HG03558 (cell line): ENCODE measurements at regions not wholly inside any gene's neighbourhood (a gene's known extent, or its start where the extent isn't known, plus 50 kb on each side); places are given as distances from the start of the nearest gene placed in this dataset.
"Not testable (repeated sequence)": the region's sequence is repeated elsewhere in the genome, so short reads cannot be mapped to it uniquely, and the experiment has no call there.

ENCODE experiments used
- ATAC-seq: cut with Tn5 transposase; IDR thresholded peaks from one replicate; pipeline ENCODE4 v1.9.1; 2021; ENCODE audit warnings: moderate number of reproducible peaks; ENCODE audit not compliant: unreplicated experiment; ENCODE audit errors: extremely low read depth

GRCh38 chr21:35818597-35818996 is 241.7 kb downstream of the SETD4 start:
- ATAC-seq, result no peak

GRCh38 chr21:35814858-35815619 is 245.3 kb downstream of the SETD4 start:
- ATAC-seq, result no peak

DNA sequence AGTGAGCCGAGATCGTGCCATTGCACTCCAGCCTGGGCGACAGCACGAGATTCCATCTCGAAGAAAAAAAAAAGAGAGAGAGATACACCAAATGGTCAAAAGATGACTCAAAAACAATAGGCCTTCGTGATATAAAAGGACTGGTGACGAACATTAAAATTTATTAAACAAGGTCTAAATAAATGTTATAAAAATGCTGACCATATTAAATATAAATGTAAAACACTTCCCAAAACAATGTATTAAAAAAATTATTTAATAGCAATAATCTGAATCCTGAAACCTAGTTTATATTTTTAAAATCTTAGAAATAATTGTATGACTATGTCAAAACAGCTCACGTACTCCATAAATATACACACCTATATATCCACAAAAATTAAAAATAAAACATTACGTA is 247.6 kb downstream of the SETD4 start:
- ATAC-seq, result no peak

DNA sequence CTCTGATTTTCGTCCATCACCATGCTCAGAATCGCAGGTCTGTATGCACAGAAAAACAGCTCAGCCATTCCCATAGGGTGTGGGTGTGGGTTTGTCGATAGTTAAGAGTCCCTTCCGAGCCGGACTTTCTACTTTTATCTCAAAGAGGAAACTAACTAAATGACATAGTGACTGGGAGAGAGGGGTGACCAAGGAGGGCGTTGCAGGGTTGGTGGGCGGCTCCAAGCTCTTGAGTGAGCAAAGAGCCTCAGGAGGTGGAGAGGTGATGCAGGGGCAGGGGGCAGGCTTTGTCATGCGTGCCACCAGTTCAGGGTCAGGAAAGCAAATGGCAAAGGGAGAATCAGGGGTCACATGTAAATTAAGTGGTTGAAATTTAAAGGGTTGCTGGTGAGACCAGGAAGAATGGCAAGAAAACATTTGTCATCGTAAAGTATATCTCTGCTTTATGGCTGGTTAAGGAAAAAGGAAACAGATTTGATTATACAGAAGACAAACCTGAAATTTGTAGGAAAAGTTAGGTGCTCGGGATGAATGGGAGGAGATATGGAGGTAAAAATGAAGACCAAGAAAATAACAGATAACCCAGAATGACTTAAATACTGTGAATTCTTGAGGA is 249.0 kb downstream of the SETD4 start:
- ATAC-seq, result no peak

DNA sequence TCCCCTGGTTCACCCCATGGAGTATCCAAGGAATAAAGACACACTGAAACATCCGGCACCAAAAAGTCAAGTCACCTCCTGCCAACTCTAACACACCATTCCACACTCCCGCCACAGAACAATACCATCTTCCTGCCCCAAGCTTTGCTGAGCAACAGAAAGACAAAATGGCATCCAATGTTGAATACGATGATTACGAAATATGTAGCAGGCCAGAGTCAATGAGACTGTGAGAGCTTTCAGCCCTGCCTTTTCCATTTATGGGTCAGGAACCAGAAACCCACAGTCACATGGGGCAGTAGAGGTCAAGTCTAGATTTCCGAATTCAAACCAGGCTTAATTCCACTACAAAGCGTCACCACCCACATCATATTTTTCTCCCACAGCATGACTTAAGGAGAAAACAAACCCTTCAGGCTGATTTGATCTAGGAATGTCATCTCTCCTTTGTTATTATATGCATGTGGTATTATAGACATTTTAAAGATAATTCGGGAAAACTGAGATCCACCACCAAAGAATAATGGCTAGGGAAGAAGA is 249.8 kb downstream of the SETD4 start:
- no peak for ATAC-seq

- no peak for ATAC-seq
Measured at GRCh38 chr21:35801391-35801790, 258.9 kb downstream of the SETD4 start.

DNA sequence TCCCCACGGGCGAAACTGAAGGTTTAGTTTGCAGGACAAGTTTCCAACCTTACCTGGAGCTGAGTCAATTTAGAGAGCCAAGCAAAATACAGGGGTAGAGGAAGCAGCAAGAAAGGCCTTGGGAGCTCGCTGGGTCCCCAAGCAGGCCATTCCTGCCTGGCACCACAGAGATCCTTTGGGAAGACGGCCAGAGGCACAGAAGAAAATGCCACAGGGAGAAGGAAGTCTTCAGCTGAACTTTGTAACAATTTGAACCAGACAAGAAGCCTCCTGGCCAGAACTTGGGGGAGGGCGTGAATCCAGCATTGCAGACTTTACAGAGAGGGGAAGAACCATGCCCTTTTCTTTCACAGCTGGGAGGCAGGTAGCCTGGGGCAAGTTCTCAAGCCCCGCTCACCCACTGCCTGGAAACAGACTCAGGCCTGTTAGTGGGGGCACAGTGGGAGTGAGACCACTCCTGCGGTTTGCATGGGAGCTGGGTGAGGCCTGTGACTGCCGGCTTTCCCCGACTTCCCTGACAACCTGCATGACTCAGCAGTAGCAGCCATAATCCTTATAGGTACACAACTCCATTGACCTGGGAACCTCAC is 259.4 kb downstream of the SETD4 start:
- ATAC-seq, result not testable (repeated sequence)

GRCh38 chr21:35796844-35797243 is 263.5 kb downstream of the SETD4 start:
- ATAC-seq, result no peak

DNA sequence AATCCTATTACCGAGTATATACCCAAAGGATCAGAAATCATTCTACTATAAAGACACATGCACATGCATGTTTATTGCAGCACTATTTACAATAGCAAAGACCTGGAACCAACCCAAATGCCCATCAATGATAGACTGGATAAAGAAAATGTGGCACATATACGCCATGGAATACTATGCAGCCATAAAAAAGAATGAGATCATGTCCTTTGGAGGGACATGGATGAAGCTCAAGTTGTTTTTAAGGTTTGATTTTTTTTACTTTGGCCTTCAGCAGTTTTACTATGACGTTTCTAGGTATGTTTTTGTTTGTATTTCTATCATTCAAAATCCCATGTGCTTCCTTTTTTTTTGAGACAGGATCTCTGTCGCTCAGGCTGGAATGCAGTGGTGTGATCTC is 265.8 kb downstream of the SETD4 start:
- not testable (repeated sequence) for ATAC-seq

DNA sequence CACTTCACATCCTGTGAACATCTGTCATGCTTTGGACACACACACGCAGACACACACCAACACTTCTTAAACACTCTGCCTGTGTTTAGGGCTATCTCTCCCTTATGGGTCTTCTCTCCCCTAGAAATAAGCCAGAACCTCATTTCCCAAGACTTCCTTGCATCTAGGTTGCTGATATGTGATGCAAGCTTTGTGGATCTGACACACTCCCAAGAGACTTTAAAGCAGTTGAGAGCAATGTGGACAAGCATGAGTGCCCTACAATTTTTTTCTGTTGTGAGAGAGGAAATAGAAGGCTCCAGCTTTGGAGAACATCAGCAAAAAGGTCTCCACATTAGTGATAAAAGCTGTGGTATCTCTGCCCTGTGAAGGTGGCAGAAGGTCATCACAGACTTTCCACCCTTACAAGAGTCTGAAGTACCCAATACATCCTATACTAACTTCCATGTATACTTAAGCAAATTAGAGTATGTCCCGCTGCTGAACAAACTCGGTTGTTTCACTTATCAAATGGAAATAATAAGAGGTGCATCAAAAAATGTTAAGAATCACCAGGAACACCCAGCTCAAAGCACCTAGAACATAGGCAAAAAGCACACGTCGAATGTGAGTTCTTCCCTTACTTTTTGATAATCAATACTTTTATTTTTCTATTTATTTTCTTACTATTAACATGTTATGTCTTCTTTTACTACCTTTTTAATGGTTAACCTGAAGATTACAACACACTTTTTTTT is 267.6 kb downstream of the SETD4 start:
- ATAC-seq, result no peak

DNA sequence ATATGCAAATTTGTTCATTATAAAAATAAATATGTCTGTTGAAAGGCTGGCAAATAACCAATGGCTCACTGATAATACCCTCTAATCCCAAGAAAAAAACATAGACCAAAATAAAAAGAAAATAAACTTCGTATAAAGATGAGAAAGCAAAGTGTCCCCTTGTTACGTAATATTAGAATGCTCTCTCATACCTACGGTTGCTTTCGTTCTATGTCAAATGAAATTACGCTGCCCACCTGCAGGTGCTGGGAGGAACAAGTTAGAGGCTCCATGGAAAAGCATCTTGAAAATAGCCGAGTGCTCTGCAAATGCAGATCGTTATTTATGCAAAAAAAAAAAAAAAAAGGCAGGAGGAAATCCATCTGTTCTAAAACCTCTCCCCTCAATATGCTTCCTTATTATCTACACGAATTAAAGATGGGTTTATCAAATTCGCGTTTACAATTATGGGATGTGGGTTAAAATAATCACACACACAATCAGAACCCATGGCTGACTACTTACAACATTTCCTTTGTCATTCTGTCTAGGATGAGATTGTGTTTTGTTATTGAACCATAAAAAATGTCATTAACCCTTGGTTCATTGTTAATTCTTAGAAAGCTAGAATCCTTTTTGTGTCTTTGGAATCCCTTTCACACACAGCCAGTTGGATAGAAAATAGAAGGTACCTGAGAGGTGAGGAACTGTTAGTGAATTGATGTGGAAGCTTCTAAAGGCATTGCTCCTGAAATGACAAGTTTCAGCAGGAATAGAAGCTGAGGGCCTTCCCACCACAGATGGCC is 268.6 kb downstream of the SETD4 start:
- ATAC-seq, result no peak

DNA sequence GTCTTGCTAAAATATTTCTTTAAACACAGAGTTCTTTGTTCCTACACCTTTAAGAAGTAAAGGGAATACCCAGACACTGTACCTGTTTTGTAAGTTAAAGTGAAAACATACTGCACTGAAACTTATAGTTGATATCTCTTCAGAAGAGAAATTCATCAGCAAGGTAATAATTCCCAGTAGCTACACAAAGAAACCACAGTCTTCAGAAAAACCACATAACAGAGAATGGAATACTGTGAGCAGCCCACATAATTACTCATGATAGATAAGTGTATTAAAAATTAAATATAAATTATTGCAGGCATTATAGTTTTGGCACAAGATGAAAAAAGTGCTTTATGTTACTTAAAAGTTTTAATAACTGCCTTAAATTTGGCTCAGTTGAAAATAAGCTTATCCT is 276.6 kb downstream of the SETD4 start:
- ATAC-seq, result no peak

DNA sequence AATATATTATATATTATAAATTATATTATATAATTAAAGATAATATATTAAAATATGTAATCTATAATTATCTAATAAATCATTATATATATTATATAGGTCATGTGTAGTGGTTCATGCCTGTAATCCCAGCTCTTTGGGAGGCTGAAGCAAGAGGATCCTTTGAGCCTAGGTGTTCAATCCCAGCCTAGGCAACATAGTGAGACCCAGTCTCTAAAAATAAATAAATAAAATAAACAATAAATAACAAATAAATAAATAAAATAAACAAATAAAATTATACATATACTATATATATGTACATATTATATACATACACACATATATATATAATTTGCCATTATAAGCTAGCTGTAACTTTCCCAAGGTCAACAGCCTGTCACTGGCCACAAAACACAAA is 277.7 kb downstream of the SETD4 start:
- ATAC-seq, result no peak

GRCh38 chr21:35780983-35781382 is 279.3 kb downstream of the SETD4 start:
- no peak for ATAC-seq

DNA sequence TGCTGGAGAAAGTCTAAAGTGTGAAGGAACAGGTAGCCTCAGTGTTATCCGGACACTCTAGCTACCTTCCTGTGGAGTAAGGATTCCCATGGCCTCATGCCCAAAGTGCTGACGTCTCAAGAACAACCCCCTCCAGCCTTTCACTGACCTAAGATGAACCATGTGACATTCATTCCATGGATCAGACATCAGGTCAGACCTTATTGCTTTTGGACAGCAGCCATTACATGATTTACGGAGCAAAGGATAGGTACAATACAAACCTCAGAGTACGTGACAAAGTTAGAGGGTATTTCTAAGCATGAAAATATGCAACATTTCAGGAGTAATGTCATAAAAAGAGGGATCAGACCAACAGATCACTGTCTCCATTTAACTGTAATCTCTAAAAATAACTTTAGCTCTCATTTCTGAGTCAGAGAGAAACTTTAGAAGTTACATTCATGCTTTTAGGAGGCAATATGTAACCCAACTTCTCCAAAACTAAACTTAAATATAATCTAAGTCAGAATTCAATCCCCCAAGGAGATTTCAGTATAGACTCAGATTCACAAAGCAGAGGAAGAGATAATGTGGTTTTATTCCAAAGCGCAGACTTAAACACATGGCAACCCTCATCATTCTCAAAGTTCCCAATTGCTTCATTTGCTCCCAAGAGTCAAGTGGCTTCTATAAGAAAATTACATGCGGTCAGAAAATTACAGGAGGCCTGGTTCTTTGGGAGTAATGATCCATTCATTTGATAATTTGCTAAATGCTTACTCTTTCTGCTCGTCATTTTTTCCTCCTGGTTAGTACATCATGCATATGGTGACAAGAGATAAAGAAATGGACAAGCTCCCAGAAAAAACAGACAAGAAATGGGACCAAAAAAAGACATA is 280.4 kb downstream of the SETD4 start:
- no peak for ATAC-seq

- ATAC-seq, result no peak
Measured at GRCh38 chr21:35779167-35779566, 281.2 kb downstream of the SETD4 start.

GRCh38 chr21:35777081-35777480 is 283.2 kb downstream of the SETD4 start:
- ATAC-seq, result no peak

DNA sequence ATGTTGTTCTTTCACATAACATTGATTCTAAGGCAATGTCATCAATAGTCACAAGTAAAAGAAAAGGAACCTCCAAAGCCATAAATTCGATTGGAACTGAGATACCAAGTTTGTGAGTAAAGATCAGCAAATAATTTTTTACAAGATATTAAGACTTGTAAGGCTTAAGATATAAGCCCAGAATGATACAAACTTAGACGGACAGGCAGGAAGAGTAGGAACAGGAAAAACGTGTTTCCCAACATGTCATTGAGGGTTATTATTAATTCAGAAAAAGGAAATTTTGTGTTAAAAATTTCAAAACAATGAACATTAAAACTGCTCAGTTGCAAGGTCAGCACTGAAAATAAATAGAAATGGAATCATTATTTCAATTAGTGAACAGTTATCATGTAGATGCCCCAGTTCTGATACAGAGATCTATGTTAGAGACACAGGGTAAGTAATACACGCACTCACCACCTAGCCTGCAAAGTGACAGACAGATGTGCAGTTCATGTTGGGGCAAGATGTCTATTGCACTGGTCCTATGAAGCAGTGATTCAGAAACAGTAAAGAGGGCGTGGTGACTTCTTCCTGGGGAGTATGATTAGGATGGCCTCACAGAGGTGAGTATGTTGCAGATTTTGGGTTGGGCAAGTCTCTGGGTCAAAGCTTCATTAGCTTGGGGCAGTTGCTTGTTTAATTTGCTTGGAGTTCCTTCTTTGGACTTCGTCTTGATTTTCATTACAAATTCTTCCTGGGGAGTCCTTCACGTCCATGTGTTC is 284.4 kb downstream of the SETD4 start:
- no peak for ATAC-seq
